Cardiac fibroblast (primary cell): ENCODE measurements at regions not wholly inside any gene's neighbourhood (a gene's known extent, or its start where the extent isn't known, plus 50 kb on each side); places are given as distances from the start of the nearest gene placed in this dataset.

Experiments
- DNase-seq, 2 donors: peaks; one replicate each; pipeline versions ENCODE4 v3.0.0 to v3.0.0-alpha.2; 2010; ENCODE audit warnings: low read depth in 2 of 2
- H3K4me3 ChIP-seq, 2 donors: replicated peaks in 1 of 2; 1 replicate in 1 of 2; 2 replicates in 1 of 2; pipeline ENCODE4 v1.5.1; 2011; ENCODE audit warnings: low read depth in 2 of 2, low read length in 2 of 2, mild to moderate bottlenecking in 2 of 2, moderate library complexity in 1 of 2
- TF ChIP-seq, protein P1 (sequence below): IDR thresholded peaks from one replicate; pipeline ENCODE4 v1.5.1; 2011; ENCODE audit warnings: low read depth, mild to moderate bottlenecking, low read length, inconsistent platforms

DNA sequence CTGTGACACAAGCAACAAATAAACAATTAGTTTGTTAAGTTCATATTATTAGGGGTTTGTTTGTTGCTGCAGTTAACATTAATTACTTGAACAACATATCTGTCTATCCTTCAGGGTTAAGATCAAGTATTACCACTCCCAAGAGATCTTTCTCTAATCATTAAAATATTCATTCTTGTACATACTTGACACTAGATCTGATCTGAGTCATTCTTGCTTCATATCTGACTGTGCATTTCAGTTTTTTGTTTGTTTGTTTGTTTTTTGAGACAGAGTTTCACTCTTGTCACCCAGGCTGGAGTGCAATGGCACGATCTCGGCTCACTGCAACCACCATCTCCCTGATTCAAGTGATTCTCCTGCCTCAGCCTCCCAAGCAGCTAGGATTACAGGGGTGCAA is 613.3 kb upstream of the PLXNA2 start:
- no peak overlapping the region for H3K4me3 ChIP-seq
- DNase-seq, result no peak
- TF ChIP-seq, protein P1, sequence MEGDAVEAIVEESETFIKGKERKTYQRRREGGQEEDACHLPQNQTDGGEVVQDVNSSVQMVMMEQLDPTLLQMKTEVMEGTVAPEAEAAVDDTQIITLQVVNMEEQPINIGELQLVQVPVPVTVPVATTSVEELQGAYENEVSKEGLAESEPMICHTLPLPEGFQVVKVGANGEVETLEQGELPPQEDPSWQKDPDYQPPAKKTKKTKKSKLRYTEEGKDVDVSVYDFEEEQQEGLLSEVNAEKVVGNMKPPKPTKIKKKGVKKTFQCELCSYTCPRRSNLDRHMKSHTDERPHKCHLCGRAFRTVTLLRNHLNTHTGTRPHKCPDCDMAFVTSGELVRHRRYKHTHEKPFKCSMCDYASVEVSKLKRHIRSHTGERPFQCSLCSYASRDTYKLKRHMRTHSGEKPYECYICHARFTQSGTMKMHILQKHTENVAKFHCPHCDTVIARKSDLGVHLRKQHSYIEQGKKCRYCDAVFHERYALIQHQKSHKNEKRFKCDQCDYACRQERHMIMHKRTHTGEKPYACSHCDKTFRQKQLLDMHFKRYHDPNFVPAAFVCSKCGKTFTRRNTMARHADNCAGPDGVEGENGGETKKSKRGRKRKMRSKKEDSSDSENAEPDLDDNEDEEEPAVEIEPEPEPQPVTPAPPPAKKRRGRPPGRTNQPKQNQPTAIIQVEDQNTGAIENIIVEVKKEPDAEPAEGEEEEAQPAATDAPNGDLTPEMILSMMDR, result no peak

- no peak for DNase-seq
- TF ChIP-seq, protein P1, result no peak
- no peak overlapping the region for H3K4me3 ChIP-seq
These were observed 614.6 kb upstream of the PLXNA2 start for GRCh38 chr1:208858738-208859137.

DNA sequence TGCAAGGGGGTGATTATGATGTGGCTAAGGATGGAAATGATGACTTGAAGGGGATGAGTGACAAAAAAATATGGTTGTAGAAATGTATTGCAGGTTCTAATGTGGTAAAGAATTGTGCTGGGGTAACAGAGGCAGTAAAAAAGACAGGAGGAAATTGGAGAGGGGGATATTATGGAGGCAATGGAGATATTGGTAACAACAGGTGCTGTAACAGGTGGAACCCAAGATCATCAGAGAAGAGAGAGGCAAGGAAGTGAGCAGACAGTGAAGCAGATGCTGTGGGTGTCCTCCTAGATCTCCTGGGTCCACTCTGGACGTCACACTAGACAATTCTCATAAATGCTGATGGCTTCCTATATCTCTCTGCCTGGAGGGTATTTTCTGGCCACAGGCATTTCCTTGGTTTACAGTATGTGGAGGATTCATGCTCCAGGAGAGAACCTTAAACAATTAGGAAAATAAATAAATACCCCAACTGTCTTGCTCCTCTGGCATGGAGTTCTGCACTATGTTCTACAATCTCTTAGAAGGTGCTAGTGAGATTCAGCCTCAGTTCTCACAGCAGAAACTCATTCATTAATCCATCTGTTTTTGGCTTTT is 620.3 kb upstream of the PLXNA2 start:
- TF ChIP-seq, protein P1, result no peak
- H3K4me3 ChIP-seq, result no peak overlapping the region
- no peak for DNase-seq

DNA sequence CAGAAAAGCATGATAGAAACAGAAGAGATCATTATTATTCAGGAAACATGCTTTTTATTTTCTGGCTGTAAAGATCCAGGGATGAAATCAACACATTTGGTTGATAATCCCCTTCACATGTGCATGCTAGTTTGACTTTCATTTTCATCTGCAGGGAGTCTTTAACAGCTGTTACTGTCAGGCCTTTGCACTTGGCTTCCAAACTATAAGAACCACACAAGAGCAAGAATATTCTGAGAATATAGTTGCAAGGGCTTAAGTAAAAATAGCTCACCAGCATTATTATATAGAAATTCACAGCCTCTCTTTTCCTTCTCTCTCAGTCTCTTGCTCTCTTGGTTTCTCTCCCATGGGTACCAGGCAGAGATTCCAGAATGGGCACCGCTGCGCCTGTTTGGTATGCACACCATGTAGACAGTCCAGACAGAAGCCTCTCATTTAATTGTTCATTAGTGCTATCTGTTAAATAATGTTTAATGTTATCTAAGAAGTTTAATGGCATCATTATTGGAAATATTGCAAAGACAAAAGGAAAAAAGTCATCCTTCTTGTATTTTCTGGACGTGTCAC is 622.3 kb upstream of the PLXNA2 start:
- H3K4me3 ChIP-seq, result no peak overlapping the region
- TF ChIP-seq, protein P1, result no peak
- no peak for DNase-seq

DNA sequence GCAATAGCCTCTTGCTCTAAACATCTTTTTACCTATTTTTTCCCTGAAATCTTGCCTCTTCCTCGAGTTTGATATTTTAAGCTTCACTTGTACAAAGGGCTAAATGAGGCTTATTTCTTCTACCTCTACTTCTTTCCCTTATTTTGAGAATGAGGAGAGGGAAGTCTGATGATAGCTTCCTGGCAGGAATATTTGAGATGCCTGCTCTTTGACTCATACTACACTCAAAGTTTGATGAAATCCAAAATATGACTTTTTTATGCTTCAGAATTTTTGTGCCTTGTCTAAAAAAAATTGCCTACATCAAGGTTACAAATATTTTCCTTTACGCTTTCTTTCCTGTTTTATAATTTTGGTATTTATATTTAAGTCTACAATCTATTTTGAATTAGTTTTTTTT is 624.4 kb upstream of the PLXNA2 start:
- peak; percentile 7 to 12 for DNase-seq
- TF ChIP-seq, protein P1, result no peak
- H3K4me3 ChIP-seq, result no peak overlapping the region

DNA sequence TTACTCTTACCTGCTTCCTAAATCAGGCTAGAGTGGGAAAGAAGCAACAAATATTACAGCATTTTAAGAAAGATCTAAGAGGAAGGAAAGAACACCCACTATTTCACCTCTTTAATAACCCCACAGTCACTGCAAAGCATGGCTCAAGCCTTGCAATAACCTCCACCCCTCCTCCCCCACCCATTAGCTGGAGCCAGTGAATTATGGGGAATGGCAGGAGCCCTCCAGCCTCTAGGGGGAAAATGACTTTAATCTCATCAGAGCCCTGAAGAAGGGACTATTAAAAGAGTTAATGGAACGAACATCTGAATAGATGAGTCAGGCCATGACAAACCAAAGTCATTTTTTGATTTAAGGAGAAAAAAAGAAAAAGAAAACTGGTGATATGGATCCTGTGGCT is 630.7 kb upstream of the PLXNA2 start:
- TF ChIP-seq, protein P1, result no peak
- DNase-seq, result no peak
- H3K4me3 ChIP-seq, result no peak overlapping the region

- H3K4me3 ChIP-seq, result no peak overlapping the region
- DNase-seq, result no peak
- TF ChIP-seq, protein P1, result no peak
These were observed 634.8 kb upstream of the PLXNA2 start for GRCh38 chr1:208879022-208879421.
